CD8-positive, alpha-beta memory T cell (primary cell): ENCODE measurements at regions not wholly inside any gene's neighbourhood (a gene's known extent, or its start where the extent isn't known, plus 50 kb on each side); places are given as distances from the start of the nearest gene placed in this dataset.

ENCODE experiments used
- CTCF ChIA-PET: fragments of 350-600 bp; sonication (Branson Sonifier 250); formaldehyde crosslinking; loops from one replicate; lab custom pipeline; 2021; ENCODE audit warnings: antibody characterized with exemption; lab: Charles Lee
- POLR2A ChIA-PET: fragments of 350-600 bp; sonication (Branson Sonifier 250); formaldehyde crosslinking; loops from one replicate; lab custom pipeline; 2021; ENCODE audit warnings: antibody characterized with exemption; lab: Charles Lee
- DNase-seq, 5 donors: peaks; one replicate each; pipeline versions ENCODE4 v3.0.0 to v3.0.0-alpha.2; 2020 to 2022; ENCODE audit warnings: mixed read lengths in 1 of 5
- H3K27ac ChIP-seq: one replicate; pipeline ENCODE4 v1.7.0; 2013; ENCODE audit warnings: low read depth, mild to moderate bottlenecking, low read length, moderate library complexity
- H3K27me3 ChIP-seq: 2 replicates; pipeline ENCODE4 v1.7.0; 2013; ENCODE audit warnings: low read length, mild to moderate bottlenecking; ENCODE audit not compliant: insufficient read depth, poor library complexity, severe bottlenecking
- H3K36me3 ChIP-seq: 2 replicates; pipeline ENCODE4 v1.7.0; 2013; ENCODE audit warnings: mild to moderate bottlenecking, low read length, moderate library complexity; ENCODE audit not compliant: insufficient read depth
- H3K4me1 ChIP-seq: 2 replicates; pipeline ENCODE4 v1.7.0; 2013; ENCODE audit warnings: mild to moderate bottlenecking, low read length, moderate library complexity; ENCODE audit not compliant: insufficient read depth
- H3K4me3 ChIP-seq: 2 replicates; pipeline ENCODE4 v1.7.0; 2013; ENCODE audit warnings: mild to moderate bottlenecking, low read length
- H3K9me3 ChIP-seq: 2 replicates; pipeline ENCODE4 v1.7.0; 2013; ENCODE audit warnings: mild to moderate bottlenecking, low read length
- H3K27ac Mint-ChIP-seq, 8 donors: one replicate each; pipeline ENCODE4 v1.8.0; 2020 to 2021; ENCODE audit warnings: mixed read lengths in 8 of 8, mild to moderate bottlenecking in 6 of 8, inconsistent platforms in 3 of 8, moderate library complexity in 3 of 8
- H3K27me3 Mint-ChIP-seq, 2 donors: one replicate each; pipeline ENCODE4 v1.8.0; 2020 to 2021; ENCODE audit warnings: mixed read lengths in 2 of 2, mild to moderate bottlenecking in 1 of 2, moderate library complexity in 1 of 2
- H3K36me3 Mint-ChIP-seq, 3 donors: one replicate each; pipeline ENCODE4 v1.8.0; 2020 to 2021; ENCODE audit warnings: mixed read lengths in 3 of 3, inconsistent platforms in 1 of 3, mild to moderate bottlenecking in 1 of 3
- H3K4me1 Mint-ChIP-seq, 3 donors: one replicate each; pipeline ENCODE4 v1.8.0; 2020 to 2021; ENCODE audit warnings: mixed read lengths in 3 of 3, inconsistent platforms in 1 of 3, mild to moderate bottlenecking in 1 of 3
- H3K4me3 Mint-ChIP-seq, 7 donors: one replicate each; pipeline ENCODE4 v1.8.0; 2020 to 2021; ENCODE audit warnings: mixed read lengths in 7 of 7, mild to moderate bottlenecking in 6 of 7, moderate library complexity in 4 of 7, inconsistent platforms in 2 of 7
- H3K9me3 Mint-ChIP-seq, 5 donors: one replicate each; pipeline ENCODE4 v1.8.0; 2020 to 2022; ENCODE audit warnings: mixed read lengths in 5 of 5, mild to moderate bottlenecking in 3 of 5, moderate library complexity in 2 of 5, inconsistent platforms in 1 of 5

GRCh38 chr5:39489263-39489662 lies 64.5 kb upstream of the DAB2 start:
- H3K9me3 ChIP-seq: no peaks in the 10 kb centered on the region
- H3K27me3 Mint-ChIP-seq: peaks cover 0 to 21% of the 10 kb centered on the region in 2 donors
- H3K4me1 ChIP-seq: no peaks in the 10 kb centered on the region
- no peaks in the 10 kb centered on the region for H3K36me3 ChIP-seq
- POLR2A ChIA-PET: no interaction called here
- no peak overlapping the region for H3K4me3 ChIP-seq
- no peak overlapping the region for H3K27ac ChIP-seq
- no peaks in the 10 kb centered on the region for H3K4me1 Mint-ChIP-seq
- no peak for DNase-seq
- no peak overlapping the region for H3K27ac Mint-ChIP-seq
- CTCF ChIA-PET: no interaction called here
- H3K9me3 Mint-ChIP-seq: peaks cover 10 to 32% (median 14%) of the 10 kb centered on the region in 5 donors
- no peaks in the 10 kb centered on the region for H3K27me3 ChIP-seq
- H3K4me3 Mint-ChIP-seq: no peak overlapping the region
- no peaks in the 10 kb centered on the region for H3K36me3 Mint-ChIP-seq

DNA sequence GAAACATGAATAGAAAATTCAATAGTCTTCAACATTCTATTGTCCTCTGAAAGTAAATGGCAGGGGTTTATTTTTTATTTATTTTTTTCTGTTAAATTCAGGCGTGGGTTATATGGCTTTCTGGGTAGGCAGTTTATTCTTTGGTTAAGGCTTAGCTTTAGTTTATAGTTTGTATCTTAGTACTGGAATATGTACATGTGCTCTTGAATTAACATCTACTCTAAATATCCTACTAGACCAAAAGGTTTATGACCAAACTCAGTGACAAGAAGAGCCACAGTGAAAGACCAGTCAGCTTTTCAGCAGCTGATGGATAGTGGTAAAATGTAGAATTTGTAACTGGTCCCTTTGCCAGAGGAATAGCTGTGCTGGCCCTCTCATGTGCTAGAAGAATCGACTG lies 62.0 kb upstream of the DAB2 start:
- no peaks in the 10 kb centered on the region for H3K4me1 Mint-ChIP-seq
- H3K9me3 Mint-ChIP-seq: peaks cover 10 to 24% (median 14%) of the 10 kb centered on the region in 5 donors
- no peak for DNase-seq
- no peaks in the 10 kb centered on the region for H3K36me3 Mint-ChIP-seq
- Histone ChIP-seq H3K36me3 (no peaks in the 10 kb centered on the region), H3K9me3 (no peaks in the 10 kb centered on the region), H3K27me3 (no peaks in the 10 kb centered on the region), H3K27ac (no peak overlapping the region), H3K4me3 (no peak overlapping the region), H3K4me1 (no peaks in the 10 kb centered on the region)
- CTCF ChIA-PET: interaction anchor here (0.7 kb wide), 1 partner anchor 14 kb away, joined by 3 read pairs; no protein-coding TSS in a partner anchor
- peaks cover 0 to 20% of the 10 kb centered on the region in 2 donors for H3K27me3 Mint-ChIP-seq
- no peak overlapping the region for H3K4me3 Mint-ChIP-seq
- POLR2A ChIA-PET: no interaction called here
- no peak overlapping the region for H3K27ac Mint-ChIP-seq

- Mint-ChIP-seq H3K36me3 (no peaks in the 10 kb centered on the region), H3K27ac (no peak overlapping the region), H3K4me3 (no peak overlapping the region), H3K4me1 (no peaks in the 10 kb centered on the region), H3K27me3 (peaks cover 0 to 23% of the 10 kb centered on the region in 2 donors), H3K9me3 (peaks cover 6 to 20% (median 12%) of the 10 kb centered on the region in 5 donors)
- no peaks in the 10 kb centered on the region for H3K27me3 ChIP-seq
- DNase-seq: no peak
- no peak overlapping the region for H3K4me3 ChIP-seq
- no peaks in the 10 kb centered on the region for H3K9me3 ChIP-seq
- ChIA-PET POLR2A (no interaction called here), CTCF (interaction anchor here (0.7 kb wide), 1 partner anchor 15 kb away, joined by 3 read pairs; no protein-coding TSS in a partner anchor)
- no peak overlapping the region for H3K27ac ChIP-seq
- no peaks in the 10 kb centered on the region for H3K4me1 ChIP-seq
- no peaks in the 10 kb centered on the region for H3K36me3 ChIP-seq
These were observed 61.6 kb upstream of the DAB2 start for GRCh38 chr5:39486361-39486760.

GRCh38 chr5:39485079-39485478 lies 60.3 kb upstream of the DAB2 start:
- CTCF ChIA-PET: no interaction called here
- POLR2A ChIA-PET: no interaction called here
- H3K4me3 Mint-ChIP-seq: no peak overlapping the region

GRCh38 chr5:39484673-39485072 lies 59.9 kb upstream of the DAB2 start:
- CTCF ChIA-PET: no interaction called here
- H3K9me3 Mint-ChIP-seq: peaks cover 0 to 3% (median 2%) of the 10 kb centered on the region in 5 donors
- Histone ChIP-seq H3K27me3 (no peaks in the 10 kb centered on the region), H3K4me3 (no peak overlapping the region), H3K9me3 (no peaks in the 10 kb centered on the region), H3K36me3 (no peaks in the 10 kb centered on the region), H3K4me1 (no peaks in the 10 kb centered on the region), H3K27ac (no peak overlapping the region)
- no peaks in the 10 kb centered on the region for H3K36me3 Mint-ChIP-seq
- peaks cover 2 to 20% of the 10 kb centered on the region in 2 donors for H3K27me3 Mint-ChIP-seq
- no peak overlapping the region for H3K27ac Mint-ChIP-seq
- H3K4me3 Mint-ChIP-seq: no peak overlapping the region
- DNase-seq: no peak
- no peaks in the 10 kb centered on the region for H3K4me1 Mint-ChIP-seq
- POLR2A ChIA-PET: no interaction called here

More at GRCh38 chr5:39485079-39485478, 60.3 kb upstream of the DAB2 start:
- no peak overlapping the region for H3K27ac ChIP-seq
- Mint-ChIP-seq H3K4me1 (no peaks in the 10 kb centered on the region), H3K9me3 (peaks cover 0 to 7% (median 6%) of the 10 kb centered on the region in 5 donors), H3K27ac (no peak overlapping the region), H3K36me3 (no peaks in the 10 kb centered on the region), H3K27me3 (peaks cover 2 to 23% of the 10 kb centered on the region in 2 donors)
- no peaks in the 10 kb centered on the region for H3K9me3 ChIP-seq
- H3K4me1 ChIP-seq: no peaks in the 10 kb centered on the region
- H3K4me3 ChIP-seq: no peak overlapping the region
- H3K27me3 ChIP-seq: no peaks in the 10 kb centered on the region
- no peak for DNase-seq
- no peaks in the 10 kb centered on the region for H3K36me3 ChIP-seq

- ChIA-PET POLR2A (no interaction called here), CTCF (interaction anchor here (1.3 kb wide), 1 partner anchor 9 kb away, joined by 3 read pairs; no protein-coding TSS in a partner anchor)
- no peaks in the 10 kb centered on the region for H3K27me3 ChIP-seq
- H3K36me3 ChIP-seq: no peaks in the 10 kb centered on the region
- H3K4me3 ChIP-seq: no peak overlapping the region
- H3K36me3 Mint-ChIP-seq: no peaks in the 10 kb centered on the region
- no peaks in the 10 kb centered on the region for H3K9me3 ChIP-seq
- no peak overlapping the region for H3K4me3 Mint-ChIP-seq
- H3K27me3 Mint-ChIP-seq: peaks cover 2 to 15% of the 10 kb centered on the region in 2 donors
- H3K4me1 ChIP-seq: no peaks in the 10 kb centered on the region
- no peak for DNase-seq
- H3K27ac Mint-ChIP-seq: no peak overlapping the region
- H3K27ac ChIP-seq: no peak overlapping the region
- no peaks in the 10 kb centered on the region for H3K9me3 Mint-ChIP-seq
- no peaks in the 10 kb centered on the region for H3K4me1 Mint-ChIP-seq
These were observed 57.3 kb upstream of the DAB2 start for GRCh38 chr5:39482098-39482497.

DNA sequence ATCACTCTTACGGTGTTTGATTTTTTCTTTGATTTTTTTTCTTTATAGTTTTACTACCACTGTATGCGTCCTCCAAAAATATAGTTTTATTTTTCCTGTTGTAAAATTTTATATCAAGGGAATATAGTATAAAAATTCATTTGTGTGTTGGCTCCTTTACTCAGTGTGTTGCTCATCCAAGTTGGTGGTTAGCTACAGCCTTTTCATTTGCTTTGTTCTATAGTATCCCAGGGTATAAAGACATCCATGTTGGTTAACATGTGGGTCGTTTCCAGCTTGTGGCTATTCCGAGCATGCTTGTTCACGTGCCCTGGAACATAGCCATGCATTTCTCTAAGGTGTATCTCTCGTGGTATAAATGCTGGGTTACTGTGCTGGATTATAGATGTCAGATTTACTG lies 54.8 kb upstream of the DAB2 start:
- DNase-seq: no peak
- POLR2A ChIA-PET: no interaction called here
- Histone ChIP-seq H3K9me3 (no peaks in the 10 kb centered on the region), H3K4me3 (no peak overlapping the region), H3K27ac (no peak overlapping the region), H3K27me3 (no peaks in the 10 kb centered on the region), H3K4me1 (no peaks in the 10 kb centered on the region), H3K36me3 (no peaks in the 10 kb centered on the region)
- Mint-ChIP-seq H3K27me3 (peaks cover 9 to 12% of the 10 kb centered on the region in 2 donors), H3K36me3 (no peaks in the 10 kb centered on the region), H3K27ac (no peak overlapping the region), H3K4me1 (no peaks in the 10 kb centered on the region), H3K9me3 (no peaks in the 10 kb centered on the region), H3K4me3 (no peak overlapping the region)
- CTCF ChIA-PET: no interaction called here

DNA sequence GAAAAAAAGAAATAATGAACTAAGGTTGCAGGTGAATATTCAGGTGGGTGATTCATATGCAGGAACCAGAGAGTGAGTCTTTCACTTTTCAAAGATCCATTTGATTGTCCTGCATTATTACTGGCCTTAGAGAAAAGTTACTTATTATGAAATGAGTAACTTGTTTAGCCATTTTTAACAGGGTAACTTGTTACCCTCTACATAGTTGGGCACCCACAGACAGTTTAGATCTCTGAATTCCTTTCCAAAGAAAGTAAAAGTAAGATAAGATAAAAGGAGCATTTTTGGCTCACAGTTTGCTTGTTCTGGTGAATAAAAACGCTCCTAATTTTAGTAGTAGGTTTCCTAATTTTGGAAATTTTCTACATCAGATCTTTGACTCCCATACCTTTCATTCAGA lies 54.1 kb upstream of the DAB2 start:
- no peaks in the 10 kb centered on the region for H3K27me3 ChIP-seq
- H3K9me3 Mint-ChIP-seq: no peaks in the 10 kb centered on the region
- H3K36me3 ChIP-seq: no peaks in the 10 kb centered on the region
- no peak overlapping the region for H3K27ac ChIP-seq
- no peaks in the 10 kb centered on the region for H3K4me1 ChIP-seq
- no peaks in the 10 kb centered on the region for H3K36me3 Mint-ChIP-seq
- H3K4me3 ChIP-seq: no peak overlapping the region
- H3K4me1 Mint-ChIP-seq: no peaks in the 10 kb centered on the region
- peaks cover 9 to 14% of the 10 kb centered on the region in 2 donors for H3K27me3 Mint-ChIP-seq
- CTCF ChIA-PET: no interaction called here
- H3K27ac Mint-ChIP-seq: no peak overlapping the region
- POLR2A ChIA-PET: no interaction called here
- no peaks in the 10 kb centered on the region for H3K9me3 ChIP-seq
- no peak overlapping the region for H3K4me3 Mint-ChIP-seq
- DNase-seq: no peak
